Skeletal muscle cell (primary cell): ENCODE measurements at regions not wholly inside any gene's neighbourhood (a gene's known extent, or its start where the extent isn't known, plus 50 kb on each side); places are given as distances from the start of the nearest gene placed in this dataset.

Experiments used
- DNase-seq: peaks from one replicate; pipeline ENCODE4 v3.0.0-alpha.2; 2010; ENCODE audit warnings: low read depth
- H3K4me3 ChIP-seq: 2 replicates; pipeline ENCODE4 v1.5.1; 2011; ENCODE audit warnings: low read depth, mild to moderate bottlenecking, control low read depth, low read length, moderate library complexity

- H3K4me3 ChIP-seq, result no peak overlapping the region
- no peak for DNase-seq
These were observed 175.9 kb upstream of the ITGA4 start for GRCh38 chr2:181281206-181281832.

GRCh38 chr2:181285116-181285515 lies 172.1 kb upstream of the ITGA4 start:
- no peak overlapping the region for H3K4me3 ChIP-seq
- DNase-seq, result no peak

- no peak for DNase-seq
- no peak overlapping the region for H3K4me3 ChIP-seq
These were observed 167.5 kb upstream of the ITGA4 start for GRCh38 chr2:181289698-181290097.

- no peak overlapping the region for H3K4me3 ChIP-seq
- no peak for DNase-seq
These were observed 167.0 kb upstream of the ITGA4 start for GRCh38 chr2:181290182-181290581.

- no peak for DNase-seq
- no peak overlapping the region for H3K4me3 ChIP-seq
These were observed 162.2 kb upstream of the ITGA4 start for GRCh38 chr2:181294979-181295378.

GRCh38 chr2:181300600-181301291 lies 156.4 kb upstream of the ITGA4 start:
- DNase-seq, result no peak
- H3K4me3 ChIP-seq, result no peak overlapping the region

GRCh38 chr2:181304011-181304844 lies 153.0 kb upstream of the ITGA4 start:
- no peak for DNase-seq
- H3K4me3 ChIP-seq, result no peak overlapping the region

GRCh38 chr2:181305301-181306123 lies 151.7 kb upstream of the ITGA4 start:
- no peak for DNase-seq
- H3K4me3 ChIP-seq, result no peak overlapping the region

- no peak for DNase-seq
These were observed 150.4 kb upstream of the ITGA4 start for GRCh38 chr2:181306785-181307184.

GRCh38 chr2:181307203-181307991 lies 149.8 kb upstream of the ITGA4 start:
- no peak for DNase-seq
- no peak overlapping the region for H3K4me3 ChIP-seq

More at GRCh38 chr2:181306785-181307184, 150.4 kb upstream of the ITGA4 start:
- H3K4me3 ChIP-seq, result no peak overlapping the region

GRCh38 chr2:181308766-181309515 lies 148.2 kb upstream of the ITGA4 start:
- DNase-seq, result no peak
- H3K4me3 ChIP-seq, result no peak overlapping the region

- DNase-seq, result no peak
- no peak overlapping the region for H3K4me3 ChIP-seq
These were observed 147.6 kb upstream of the ITGA4 start for GRCh38 chr2:181309586-181309985.

GRCh38 chr2:181310967-181311366 lies 146.2 kb upstream of the ITGA4 start:
- DNase-seq, result no peak

GRCh38 chr2:181311837-181312236 lies 145.3 kb upstream of the ITGA4 start:
- no peak for DNase-seq

More at GRCh38 chr2:181310967-181311366, 146.2 kb upstream of the ITGA4 start:
- no peak overlapping the region for H3K4me3 ChIP-seq

GRCh38 chr2:181312515-181312927 lies 144.7 kb upstream of the ITGA4 start:
- DNase-seq, result no peak
- no peak overlapping the region for H3K4me3 ChIP-seq

More at GRCh38 chr2:181311837-181312236, 145.3 kb upstream of the ITGA4 start:
- no peak overlapping the region for H3K4me3 ChIP-seq

GRCh38 chr2:181313845-181314244 lies 143.3 kb upstream of the ITGA4 start:
- no peak overlapping the region for H3K4me3 ChIP-seq
- DNase-seq, result no peak

- DNase-seq, result no peak
- no peak overlapping the region for H3K4me3 ChIP-seq
These were observed 142.6 kb upstream of the ITGA4 start for GRCh38 chr2:181314551-181314950.

GRCh38 chr2:181317511-181317910 lies 139.7 kb upstream of the ITGA4 start:
- no peak for DNase-seq
- no peak overlapping the region for H3K4me3 ChIP-seq
